ENCODE measurements at regions not wholly inside any gene's neighbourhood (a gene's known extent, or its start where the extent isn't known, plus 50 kb on each side); places are given as distances from the start of the nearest gene placed in this dataset.

GRCh38 chr11:23680488-23681230 is 816.2 kb upstream of the LUZP2 start:
- Histone ChIP-seq H3K4me3 (no peak overlapping the region), H3K27me3 (no peaks in the 10 kb centered on the region), H3K9me3 (replicated peaks in 1 of 3) (no peaks in the 10 kb centered on the region), H3K36me3 (replicated peaks in 1 of 2) (no peaks in the 10 kb centered on the region), H3K4me1 (replicated peaks in 1 of 2) (no peaks in the 10 kb centered on the region), H3K27ac (no peak overlapping the region)
- no peak for DNase-seq
- intact Hi-C loops (cut with DNase I) = no loop called here
- TF ChIP-seq CTCF (IDR thresholded peaks at IDR 0.05) = no peak
- TF ChIP-seq POLR2A (IDR thresholded peaks at IDR 0.05) = no peak
- 89 to 93% (median 91%) methylated on average over 7 to 20 of the region's 20 CpGs for WGBS, 4 donors

- Histone ChIP-seq H3K9me3 (replicated peaks in 1 of 3) (no peaks in the 10 kb centered on the region), H3K27me3 (no peaks in the 10 kb centered on the region), H3K4me1 (replicated peaks in 1 of 2) (no peaks in the 10 kb centered on the region), H3K27ac (no peak overlapping the region), H3K4me3 (no peak overlapping the region), H3K36me3 (replicated peaks in 1 of 2) (no peaks in the 10 kb centered on the region)
- DNase-seq = no peak
- 80 to 84% (median 82%) methylated on average over 2 of the region's 2 CpGs for WGBS, 4 donors
- TF ChIP-seq CTCF (IDR thresholded peaks at IDR 0.05) = no peak
- no peak for TF ChIP-seq POLR2A (IDR thresholded peaks at IDR 0.05)
- intact Hi-C loops (cut with DNase I) = no loop called here
Measured at GRCh38 chr11:23684701-23685100, 812.2 kb upstream of the LUZP2 start.

DNA sequence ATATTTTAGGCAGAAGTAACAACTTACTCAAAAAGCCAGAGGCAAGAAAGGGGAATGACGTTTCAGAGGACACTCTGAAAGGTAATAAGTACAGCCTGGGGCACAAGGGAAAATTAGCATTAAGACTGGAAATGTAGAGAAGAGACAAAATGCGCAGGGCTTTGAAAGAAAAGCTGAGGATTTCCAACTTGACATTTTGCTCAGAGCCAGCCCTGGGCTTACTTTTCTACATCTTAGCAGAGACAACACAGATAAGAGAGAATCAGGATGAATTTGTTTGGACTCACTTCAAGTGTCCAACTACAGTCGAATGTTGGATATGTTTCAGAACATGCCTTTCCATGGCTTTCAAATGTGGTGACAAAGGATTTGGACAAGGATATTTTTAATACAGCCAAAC is 808.9 kb upstream of the LUZP2 start:
- no peaks in the 10 kb centered on the region for H3K4me1 ChIP-seq (replicated peaks in 1 of 2)

DNA sequence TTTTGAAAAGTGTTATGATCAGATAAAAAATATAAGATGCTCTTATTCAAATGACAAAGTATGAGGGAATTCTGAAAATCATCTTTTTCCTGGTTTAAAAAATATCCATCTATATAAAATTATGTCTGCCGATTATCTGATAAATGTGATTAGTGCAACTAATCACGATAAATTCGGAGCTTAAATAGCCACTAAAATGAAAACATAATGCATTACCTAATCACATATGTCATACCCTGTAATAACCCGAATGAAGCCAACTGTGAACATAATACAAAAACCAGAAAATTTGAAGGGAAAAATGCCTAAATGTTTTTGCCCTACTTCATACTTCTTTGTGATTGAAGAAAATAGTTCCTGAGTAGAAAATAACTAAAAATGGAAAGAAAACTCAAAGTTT is 808.4 kb upstream of the LUZP2 start:
- Histone ChIP-seq H3K4me3 (no peak overlapping the region), H3K27me3 (no peaks in the 10 kb centered on the region), H3K36me3 (replicated peaks in 1 of 2) (no peaks in the 10 kb centered on the region), H3K4me1 (replicated peaks in 1 of 2) (no peaks in the 10 kb centered on the region), H3K9me3 (replicated peaks in 1 of 3) (no peaks in the 10 kb centered on the region), H3K27ac (no peak overlapping the region)
- TF ChIP-seq CTCF (IDR thresholded peaks at IDR 0.05) = no peak
- no peak for TF ChIP-seq POLR2A (IDR thresholded peaks at IDR 0.05)
- intact Hi-C loops (cut with DNase I) = no loop called here
- WGBS, 4 donors = 71 to 82% (median 78%) methylated on average over 4 of the region's 4 CpGs
- no peak for DNase-seq

More for the DNA sequence above, 808.9 kb upstream of the LUZP2 start:
- WGBS, 4 donors = 61 to 68% (median 65%) methylated on average over 3 of the region's 3 CpGs
- TF ChIP-seq POLR2A (IDR thresholded peaks at IDR 0.05) = no peak
- TF ChIP-seq CTCF (IDR thresholded peaks at IDR 0.05) = no peak
- no peaks in the 10 kb centered on the region for H3K27me3 ChIP-seq
- no peak overlapping the region for H3K27ac ChIP-seq
- intact Hi-C loops (cut with DNase I) = no loop called here
- no peaks in the 10 kb centered on the region for H3K36me3 ChIP-seq (replicated peaks in 1 of 2)
- no peak for DNase-seq
- H3K9me3 ChIP-seq (replicated peaks in 1 of 3) = no peaks in the 10 kb centered on the region
- no peak overlapping the region for H3K4me3 ChIP-seq
